ENCODE measurements at regions not wholly inside any gene's neighbourhood (a gene's known extent, or its start where the extent isn't known, plus 50 kb on each side); places are given as distances from the start of the nearest gene placed in this dataset.

DNA sequence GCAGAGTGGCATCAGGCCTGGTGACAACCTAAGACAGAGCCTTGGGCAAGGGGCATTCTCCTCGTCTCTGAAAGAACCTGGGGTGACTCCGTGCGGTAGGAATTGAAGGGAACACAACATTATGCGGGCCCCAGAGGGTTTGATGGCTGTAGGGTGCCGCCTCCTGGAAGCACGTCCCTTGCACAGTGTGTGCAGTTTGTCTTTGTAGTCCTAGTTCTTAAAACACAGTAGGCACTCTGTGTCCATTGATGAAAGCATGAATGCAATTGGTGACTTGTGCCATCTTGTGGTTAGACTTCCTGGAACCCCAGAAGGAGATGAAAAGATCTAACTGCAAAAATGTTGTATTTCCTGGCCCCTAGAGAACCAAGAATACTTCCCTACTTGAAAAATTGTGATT, 279.8 kb downstream of the UTP18 start:
- TF ChIP-seq, protein P1, sequence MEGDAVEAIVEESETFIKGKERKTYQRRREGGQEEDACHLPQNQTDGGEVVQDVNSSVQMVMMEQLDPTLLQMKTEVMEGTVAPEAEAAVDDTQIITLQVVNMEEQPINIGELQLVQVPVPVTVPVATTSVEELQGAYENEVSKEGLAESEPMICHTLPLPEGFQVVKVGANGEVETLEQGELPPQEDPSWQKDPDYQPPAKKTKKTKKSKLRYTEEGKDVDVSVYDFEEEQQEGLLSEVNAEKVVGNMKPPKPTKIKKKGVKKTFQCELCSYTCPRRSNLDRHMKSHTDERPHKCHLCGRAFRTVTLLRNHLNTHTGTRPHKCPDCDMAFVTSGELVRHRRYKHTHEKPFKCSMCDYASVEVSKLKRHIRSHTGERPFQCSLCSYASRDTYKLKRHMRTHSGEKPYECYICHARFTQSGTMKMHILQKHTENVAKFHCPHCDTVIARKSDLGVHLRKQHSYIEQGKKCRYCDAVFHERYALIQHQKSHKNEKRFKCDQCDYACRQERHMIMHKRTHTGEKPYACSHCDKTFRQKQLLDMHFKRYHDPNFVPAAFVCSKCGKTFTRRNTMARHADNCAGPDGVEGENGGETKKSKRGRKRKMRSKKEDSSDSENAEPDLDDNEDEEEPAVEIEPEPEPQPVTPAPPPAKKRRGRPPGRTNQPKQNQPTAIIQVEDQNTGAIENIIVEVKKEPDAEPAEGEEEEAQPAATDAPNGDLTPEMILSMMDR (IDR thresholded peaks at IDR 0.05; ENCODE audit: low read length), result no peak
- no peak for TF ChIP-seq EZH2 (IDR thresholded peaks at IDR 0.05; ENCODE audit: borderline replicate concordance, low read length)
